GM23248 (cell line): ENCODE measurements at regions not wholly inside any gene's neighbourhood (a gene's known extent, or its start where the extent isn't known, plus 50 kb on each side); places are given as distances from the start of the nearest gene placed in this dataset.

ENCODE experiments used
- EZH2 ChIP-seq: fragments of 200-600 bp; sonication (generic); IDR thresholded peaks from 2 replicates; pipeline ENCODE4 v1.6.1; 2018; ENCODE audit warnings: antibody characterized with exemption, mild to moderate bottlenecking; ENCODE audit not compliant: insufficient read depth, poor library complexity, severe bottlenecking
- EZH2phosphoT487 ChIP-seq: fragments of 200-600 bp; sonication (generic); IDR thresholded peaks from 2 replicates; pipeline ENCODE4 v1.6.1; 2018; ENCODE audit warnings: antibody characterized with exemption, moderate library complexity, mild to moderate bottlenecking, low read depth; ENCODE audit not compliant: insufficient read depth

DNA sequence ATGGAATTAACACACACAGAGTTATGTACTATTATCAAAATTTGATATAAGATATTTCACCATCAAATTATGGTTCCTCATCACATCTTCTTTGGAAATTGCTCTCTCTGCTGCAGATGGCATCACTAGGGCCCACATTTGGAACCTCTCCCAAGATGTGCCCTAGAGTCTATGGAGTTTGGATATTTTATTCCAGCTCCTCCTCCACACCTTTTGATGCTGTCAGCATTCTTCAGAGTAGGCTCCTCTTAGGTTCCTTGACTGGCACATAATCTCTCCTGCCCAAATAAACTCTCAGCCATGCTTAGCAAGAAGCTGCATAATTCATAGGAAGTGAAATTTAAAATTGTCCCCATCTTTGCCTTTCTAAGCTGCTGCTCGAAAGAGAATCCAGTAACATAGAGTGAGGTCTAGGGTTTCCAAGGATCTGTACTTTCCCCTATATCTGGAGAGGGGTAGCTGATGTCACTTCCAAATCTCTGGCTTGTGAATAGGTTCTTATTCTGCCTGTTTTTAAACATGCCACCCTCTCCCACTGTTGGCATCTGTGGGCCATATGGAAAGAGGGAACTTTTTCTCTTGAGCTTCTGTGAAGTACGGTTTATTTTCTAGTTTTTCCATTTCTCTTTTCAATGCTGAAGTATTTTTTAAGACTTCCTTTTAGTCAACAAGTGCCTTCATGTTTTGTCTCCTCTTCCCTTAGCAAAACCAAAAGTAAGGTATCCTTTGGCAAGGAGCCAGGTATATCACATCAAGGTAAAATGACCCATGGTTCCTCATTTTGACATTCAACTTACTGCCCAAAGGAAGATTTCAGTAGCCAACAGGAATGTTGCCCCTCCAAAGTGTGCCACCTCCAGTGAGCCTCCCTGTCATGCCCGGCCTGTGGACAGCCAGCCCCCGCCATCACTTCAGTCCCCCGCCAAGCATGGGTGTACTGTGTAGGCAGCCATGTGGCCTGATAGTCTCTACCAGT lies 75.3 kb upstream of the C2CD4B start:
- no peak for TF ChIP-seq EZH2phosphoT487
- TF ChIP-seq EZH2: no peak
